SK-MEL-5 (cell line): ENCODE measurements at regions not wholly inside any gene's neighbourhood (a gene's known extent, or its start where the extent isn't known, plus 50 kb on each side); places are given as distances from the start of the nearest gene placed in this dataset.

Experiments used
- DNase-seq: peaks from one replicate; pipeline ENCODE4 v3.0.0-alpha.2; 2016; ENCODE audit warnings: low read depth, low spot score
- in situ Hi-C: cut with HindIII; loops from 2 replicates; pipeline ENCODE4 v1.10.0; 2016; ENCODE audit warnings: low sequenced_read_pairs, high pct_unique_total_duplicates, low pct_unique_long_range_greater_than_20kb

DNA sequence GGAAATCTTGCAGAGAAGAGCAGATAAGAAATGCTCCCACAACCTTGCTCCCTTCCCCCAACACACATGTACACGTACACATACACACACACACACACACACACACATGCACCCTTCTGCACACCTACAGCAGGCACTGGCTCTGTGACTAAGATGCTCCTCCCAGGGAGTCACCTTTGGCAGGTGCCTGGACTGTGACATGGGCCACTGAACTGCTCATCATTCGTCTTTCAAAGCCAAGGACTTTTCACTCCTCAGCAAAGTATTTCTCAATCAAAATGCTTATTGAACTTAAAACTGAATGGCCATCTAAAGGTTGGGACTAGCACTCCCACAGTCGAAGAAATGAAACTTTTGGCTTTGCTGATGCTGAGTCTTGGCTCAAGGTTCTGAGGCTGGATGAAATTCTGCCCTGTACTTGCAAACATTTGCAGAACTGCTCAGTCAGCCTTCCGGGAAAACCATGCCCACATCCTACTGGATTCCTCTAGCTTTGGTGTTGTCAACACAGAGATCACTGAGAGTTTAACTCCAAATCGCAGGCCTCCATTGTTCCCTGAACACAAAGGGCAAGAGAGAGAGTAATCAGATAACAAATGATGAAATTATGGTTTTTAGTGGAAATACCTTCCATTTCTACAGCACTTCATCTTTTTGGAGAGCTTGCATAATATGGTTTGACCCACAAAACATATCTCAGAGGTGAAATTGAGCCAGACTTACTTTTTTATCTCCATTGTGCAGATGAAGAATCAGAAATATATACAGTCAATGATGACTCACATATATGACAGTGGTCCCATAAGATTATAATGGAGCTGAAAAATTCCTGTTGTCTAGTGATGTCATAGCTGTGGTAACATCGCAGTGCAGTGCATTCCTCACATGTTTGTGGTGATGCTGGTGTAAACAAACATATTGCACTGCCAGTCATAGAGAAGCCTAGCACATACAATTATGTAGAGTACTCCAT is 72.4 kb upstream of the BCAR3 start:
- DNase-seq: peak; percentile 66
- in situ Hi-C loops: no loop called here

DNA sequence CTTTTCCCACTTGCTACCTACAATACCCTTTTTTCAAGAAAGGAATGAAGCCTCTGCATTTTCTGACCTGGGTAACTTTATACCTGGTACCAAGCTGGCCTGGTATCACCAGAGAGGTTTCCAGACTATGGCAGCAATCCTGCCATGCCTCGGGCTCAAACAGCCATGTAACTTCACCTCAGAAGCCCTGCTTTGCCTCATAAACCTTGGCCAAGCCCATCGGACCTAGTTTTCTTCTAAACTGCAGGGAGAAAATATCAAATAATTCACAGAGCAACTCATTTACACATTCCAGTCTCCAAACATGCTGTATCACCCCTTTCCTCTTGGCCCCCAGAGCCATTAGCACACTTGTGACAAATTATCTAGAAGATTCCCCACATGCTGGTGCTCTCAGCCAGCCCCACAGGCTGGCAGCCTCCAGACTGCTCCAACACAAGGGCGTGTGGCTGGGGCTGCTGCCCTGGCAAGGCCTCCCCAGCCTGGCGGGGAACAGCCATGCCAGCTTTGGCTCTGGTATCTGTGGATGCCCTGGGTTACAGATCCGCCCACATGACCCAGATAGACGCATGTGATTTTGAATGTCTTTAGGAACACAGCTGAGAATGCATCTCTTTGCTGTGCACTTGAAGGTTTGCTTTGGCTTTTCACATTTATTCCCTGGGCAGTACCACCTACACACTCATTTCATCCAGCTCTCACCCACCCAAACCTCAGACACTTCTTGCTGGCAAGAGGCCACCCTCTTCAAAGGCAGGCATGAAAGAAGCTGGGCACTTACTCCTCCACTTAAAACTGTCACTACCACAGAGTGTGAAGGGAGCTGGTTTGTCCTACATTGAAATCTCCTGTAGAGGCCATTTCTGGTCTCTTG is 70.0 kb upstream of the BCAR3 start:
- in situ Hi-C loops: no loop called here
- DNase-seq: no peak

DNA sequence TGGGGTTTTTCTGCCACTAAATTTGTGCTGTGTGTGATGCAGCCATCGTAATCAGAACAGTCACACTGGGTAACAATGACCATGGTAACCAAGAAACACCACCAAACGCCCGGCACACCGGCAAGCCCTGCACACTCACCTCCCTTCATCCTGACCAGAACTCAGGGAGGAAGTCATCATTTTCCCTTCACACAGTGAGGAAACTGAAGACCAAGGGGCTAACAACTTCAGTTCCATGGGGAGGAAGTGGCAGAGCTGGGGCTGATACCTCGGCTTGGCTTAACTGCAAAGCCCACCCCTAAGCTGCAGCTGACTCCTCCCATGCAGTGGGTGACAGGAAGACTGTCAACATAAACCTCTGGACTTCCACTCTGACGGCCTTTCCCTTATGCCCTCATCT is 69.3 kb upstream of the BCAR3 start:
- no peak for DNase-seq
- in situ Hi-C loops: no loop called here

DNA sequence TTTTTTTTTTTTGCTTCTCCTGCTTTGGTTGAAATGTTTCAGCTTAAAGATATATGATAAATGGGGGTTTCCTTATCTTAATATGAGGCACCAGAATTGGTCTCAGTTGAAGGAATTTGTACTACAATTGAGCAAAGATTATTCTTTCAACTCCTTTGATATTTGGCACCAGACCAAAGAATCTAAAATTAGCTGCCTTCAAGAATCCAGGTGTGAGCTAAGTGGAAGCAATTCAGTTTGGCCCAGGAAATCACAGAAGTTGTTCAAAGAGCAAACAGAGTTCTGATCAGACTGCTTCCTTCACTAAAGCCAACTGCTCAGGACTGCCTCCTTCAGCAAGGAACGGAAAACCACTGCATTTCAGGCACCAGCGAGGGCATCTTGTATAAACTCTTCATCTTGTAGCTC is 68.3 kb upstream of the BCAR3 start:
- DNase-seq: peak; percentile 51
- in situ Hi-C loops: no loop called here

DNA sequence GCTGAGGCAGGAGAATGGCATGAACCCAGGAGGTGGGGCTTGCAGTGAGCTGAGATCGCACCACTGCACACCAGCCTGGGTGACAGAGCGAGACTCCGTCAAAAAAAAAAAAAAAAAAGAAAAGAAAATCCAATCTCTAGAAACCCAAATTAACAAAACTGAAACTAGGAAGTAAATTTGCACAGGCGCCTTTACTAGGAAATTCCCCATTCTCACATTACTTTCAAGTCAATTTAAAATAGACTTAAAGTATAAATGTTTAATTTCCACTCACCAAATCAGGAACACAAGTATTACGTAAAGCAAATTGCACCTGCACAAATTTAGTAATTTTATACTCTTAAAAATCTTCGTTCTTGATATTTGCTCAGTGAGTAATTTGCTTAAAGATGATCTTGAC is 67.8 kb upstream of the BCAR3 start:
- in situ Hi-C loops: no loop called here
- no peak for DNase-seq

DNA sequence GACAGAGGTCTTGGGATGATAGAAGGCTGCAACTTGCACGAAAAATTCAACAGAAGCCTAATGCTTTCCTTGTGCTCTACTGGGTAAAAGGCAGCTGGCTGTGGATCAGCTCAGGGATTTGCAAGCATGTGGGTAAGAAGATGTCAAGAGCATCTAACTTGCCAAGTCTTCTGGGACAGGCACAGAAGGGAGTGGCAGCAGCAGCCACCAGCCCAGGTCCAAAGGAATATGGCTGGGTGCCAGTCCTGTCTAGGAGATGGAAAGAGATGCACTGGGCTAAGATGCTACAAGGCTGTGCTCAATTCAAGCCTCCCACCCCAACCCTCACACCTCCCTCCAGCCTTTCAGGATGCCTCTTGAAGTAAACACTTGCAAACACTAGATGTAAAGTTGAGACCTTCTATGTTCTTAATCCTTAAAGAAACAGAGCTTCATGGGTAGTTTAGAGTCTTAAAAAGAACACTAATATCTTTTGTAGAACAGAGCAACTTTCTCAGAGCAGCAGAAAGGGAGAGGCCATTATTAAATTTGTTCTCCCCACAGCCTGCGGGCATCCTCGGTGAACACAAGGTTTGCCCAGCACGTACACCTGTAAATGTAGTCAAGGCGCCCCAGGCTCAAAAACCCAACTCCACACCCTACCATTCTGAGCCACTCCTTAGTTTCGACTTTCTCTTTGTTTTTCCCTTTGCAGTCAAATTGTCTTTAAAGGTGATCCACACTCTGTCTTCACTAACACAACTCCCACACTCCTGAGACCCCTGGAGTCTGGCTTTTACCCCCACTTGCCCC is 64.6 kb upstream of the BCAR3 start:
- in situ Hi-C loops: no loop called here
- DNase-seq: no peak

DNA sequence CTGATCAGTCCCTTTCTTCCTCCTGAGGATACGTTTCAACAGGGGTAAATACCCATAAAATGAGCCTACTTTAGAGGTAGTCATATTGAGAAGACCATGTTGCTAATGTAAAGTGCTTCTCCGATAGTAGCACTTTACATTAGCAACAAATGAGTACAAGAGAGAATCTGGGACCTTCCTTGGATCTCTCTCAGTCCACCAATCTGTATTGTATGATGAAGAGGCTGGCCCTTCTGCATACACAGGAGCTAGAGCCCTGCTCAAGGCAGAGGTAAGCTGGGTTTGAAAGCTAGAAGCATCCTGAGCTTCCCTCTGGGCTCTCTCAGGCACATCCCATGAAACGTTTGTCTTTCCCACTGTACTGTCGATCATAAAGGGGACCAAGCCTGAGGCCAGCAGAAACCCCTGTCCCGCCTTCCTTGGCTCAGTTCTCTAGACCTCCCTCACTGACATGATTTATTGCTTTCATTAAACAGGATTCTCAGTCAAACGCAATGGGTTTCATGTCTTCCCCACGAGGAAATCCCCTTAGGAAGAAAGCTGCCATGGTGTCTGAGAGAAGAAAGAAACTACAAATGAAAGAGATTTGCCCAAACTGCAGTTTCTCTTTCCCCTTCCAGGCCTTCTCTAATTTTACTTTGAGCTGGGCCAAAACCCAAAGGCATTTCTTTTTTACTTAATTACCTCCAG is 62.8 kb upstream of the BCAR3 start:
- in situ Hi-C loops: no loop called here
- no peak for DNase-seq

DNA sequence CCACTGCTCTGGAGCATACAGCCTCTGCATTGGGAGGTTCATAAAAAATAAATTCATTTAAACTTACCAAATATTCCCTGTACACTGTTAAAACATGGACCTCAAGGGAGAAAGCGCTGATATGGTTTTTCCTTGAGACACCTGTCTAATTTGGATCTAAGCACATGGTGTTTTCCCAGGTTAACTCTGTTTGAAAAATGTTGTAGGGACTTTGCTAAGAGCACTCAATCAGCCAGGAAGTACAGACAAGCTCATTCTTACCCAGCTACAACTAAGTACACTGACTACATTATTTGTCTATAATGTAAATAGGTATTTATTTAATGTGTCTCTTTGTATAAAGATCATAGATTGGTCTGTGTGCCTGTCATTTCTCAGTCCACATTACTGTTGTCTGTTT is 61.8 kb upstream of the BCAR3 start:
- in situ Hi-C loops: no loop called here
- DNase-seq: no peak

DNA sequence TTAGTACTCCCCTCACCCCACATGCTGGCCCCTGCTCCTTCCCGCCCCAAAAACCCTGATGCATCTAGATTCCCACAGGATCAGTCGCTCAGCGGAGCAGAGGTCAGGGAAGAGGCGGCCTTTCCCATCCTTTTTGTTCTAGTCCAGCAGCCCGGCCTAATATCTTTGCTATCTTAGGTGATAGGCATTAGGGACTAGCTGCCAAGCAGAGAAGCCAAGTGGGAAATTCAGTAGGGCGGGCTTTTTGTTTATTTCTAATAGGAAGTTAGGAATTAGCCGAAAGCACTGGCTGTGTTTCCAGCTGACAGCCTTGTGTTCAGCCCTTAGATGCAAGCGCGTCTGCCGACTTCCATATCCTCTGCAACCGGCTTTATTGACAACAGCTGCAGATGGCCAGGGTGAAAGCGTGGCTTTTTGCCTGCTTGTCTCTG is 59.0 kb upstream of the BCAR3 start:
- in situ Hi-C loops: no loop called here
- DNase-seq: no peak

DNA sequence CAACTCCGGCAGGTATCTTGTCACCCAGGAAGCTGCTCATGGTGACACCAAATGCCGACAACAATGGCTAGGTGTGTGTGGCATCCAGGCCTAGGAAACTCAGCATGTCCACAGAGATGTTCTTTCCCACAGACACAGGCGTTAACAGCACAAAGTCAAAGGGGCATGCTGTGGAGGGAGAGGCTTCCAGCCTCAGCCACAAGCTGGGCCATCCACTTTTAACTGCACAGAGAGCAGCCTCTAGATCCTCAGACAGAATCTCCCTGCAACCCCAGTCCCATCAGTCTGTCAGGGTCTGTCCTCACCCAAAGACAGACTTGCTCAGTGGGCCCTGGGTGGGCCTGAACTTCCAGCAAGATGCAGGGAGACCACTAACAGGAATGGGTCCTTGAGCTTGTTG is 58.5 kb upstream of the BCAR3 start:
- DNase-seq: no peak
- in situ Hi-C loops: no loop called here

DNA sequence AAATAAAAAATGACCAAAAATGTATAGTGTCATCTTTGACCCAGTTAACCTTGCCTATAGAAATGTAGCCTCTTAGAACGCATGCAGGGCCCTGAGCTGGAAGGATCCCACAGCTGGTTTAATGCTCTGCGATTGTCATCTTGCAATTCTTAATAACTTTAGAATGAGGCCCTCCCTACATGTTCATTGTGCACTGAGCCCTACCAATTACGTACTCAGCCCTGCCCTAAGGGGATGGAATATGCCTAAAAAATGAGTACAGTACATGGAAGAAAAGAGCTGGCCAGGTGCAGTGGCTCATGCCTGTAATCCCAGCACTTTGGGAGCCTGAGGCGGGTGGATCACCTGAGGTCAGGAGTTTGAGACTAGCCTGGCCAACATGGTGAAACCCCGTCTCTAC is 57.8 kb upstream of the BCAR3 start:
- in situ Hi-C loops: no loop called here
- DNase-seq: no peak

DNA sequence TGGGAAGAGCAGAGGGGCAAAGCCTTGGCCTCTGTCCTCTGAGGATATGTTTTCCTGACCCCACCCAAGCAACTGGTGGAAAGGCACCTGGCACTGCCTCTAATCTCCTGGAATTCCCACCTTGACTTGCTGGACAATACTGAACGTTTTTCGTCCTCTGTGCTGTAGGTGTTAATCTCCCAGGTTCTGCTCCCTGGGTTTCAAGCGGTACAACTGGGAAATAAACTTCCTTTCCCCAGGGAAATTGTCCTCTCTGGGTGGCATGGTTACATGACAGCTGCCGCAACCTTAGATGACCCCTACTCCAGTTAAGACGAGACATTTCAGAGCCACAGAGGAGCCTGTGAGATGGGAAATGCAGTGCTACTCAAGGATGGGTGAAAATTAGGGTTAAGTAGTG is 57.3 kb upstream of the BCAR3 start:
- in situ Hi-C loops: no loop called here
- DNase-seq: no peak

DNA sequence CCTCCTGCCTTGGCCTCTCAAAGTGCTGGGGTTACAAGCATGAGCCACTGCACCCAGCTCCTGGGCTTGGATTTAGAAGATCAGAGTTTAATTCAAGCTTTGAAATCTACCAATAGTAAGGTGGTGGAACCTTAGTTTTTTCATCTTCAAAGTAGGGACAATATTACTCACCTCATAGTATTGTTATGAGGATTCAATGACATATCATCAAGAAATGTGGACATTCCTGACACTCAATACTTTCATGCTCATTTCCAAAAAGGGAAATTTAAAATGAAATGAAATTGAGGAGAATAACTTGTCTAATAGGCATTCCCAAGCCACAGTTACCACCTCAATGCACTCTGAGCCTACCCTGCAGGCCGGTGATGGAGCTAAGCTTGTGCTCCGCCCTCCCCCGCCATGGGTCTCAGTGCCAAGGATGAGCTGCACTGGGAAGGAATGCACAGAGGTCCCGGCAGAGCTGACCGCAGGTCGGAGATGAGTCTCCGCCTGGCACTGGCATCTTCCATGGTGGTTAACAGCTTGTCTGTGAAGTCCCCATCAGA is 56.5 kb upstream of the BCAR3 start:
- no peak for DNase-seq
- in situ Hi-C loops: no loop called here

DNA sequence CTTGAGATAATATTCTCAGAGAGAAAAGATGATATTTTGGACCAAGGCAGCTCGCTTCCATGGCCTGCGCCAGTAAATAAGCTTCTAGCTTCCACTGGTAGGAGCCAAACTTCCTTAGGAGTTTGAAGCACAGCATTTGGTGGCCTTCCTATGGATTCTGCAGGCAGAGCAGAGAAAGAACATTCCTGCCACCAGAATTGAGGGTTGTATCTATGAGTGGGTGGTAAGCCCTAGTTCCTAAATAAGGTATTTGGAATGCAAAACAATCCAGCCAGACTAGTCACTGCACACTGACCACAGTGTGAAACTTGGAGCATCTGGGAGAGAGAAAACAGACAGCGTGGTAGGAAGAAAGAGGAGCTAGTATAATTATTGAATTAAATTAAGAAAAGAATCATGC is 54.1 kb upstream of the BCAR3 start:
- no peak for DNase-seq
- in situ Hi-C loops: no loop called here

DNA sequence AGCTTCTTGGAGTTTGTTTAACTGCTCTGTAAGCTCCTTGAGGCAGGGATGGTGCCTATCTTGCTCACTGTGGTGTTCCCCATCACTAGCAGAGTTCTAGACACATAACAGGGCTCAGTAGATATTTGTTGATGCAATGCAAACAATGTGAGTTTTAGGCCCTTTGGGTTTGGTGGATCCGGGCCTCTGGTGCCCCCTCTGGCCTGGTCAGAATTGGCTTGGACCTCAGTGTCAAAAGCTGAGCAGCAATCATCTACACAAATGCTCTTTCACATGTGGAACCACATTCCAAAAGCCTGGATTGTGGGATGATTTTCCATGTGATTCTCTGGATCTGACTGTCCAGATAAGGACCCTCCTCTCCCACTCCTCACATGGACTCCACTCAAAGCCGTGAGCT is 53.4 kb upstream of the BCAR3 start:
- in situ Hi-C loops: no loop called here
- peak; percentile 45 for DNase-seq

DNA sequence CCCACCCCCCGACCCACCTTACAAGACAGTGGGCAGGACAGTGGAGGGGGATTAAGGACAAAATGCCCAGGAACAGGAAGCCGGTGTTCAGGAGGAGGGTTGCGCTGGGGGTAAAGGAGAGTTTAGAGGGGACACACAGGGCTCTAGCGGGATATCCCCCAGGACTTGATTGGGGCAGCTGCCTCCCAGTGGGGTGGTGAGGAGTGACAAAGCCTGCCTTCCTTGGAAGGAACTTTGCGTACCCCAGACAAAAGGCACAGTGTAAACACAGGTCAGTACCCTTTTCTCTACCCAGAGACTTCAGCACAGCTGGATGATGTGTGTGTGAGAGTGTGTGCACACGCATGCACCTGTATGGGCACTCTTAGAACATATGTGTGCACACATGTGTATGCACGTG is 51.7 kb upstream of the BCAR3 start:
- no peak for DNase-seq
- in situ Hi-C loops: no loop called here

DNA sequence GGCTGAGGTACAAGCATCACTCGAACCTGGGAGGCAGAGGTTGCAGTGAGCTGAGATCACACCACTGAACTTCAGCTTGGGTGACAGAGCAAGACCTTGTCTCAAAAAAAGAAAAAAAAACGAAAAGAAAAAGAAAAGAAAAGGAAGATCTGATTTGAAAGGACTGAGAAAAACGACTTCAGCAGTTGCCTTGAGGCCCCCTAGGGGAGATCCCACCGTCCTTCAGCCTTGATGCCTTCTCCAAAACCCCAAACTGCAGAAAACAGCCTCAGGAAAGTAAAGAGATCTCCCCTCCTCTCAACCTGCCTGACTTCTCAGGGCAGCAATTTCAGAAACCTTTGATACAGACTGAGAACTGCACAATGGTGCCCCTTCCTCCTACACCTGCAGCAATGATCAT is 50.9 kb upstream of the BCAR3 start:
- no peak for DNase-seq
- in situ Hi-C loops: no loop called here
